ENCODE measurements at regions not wholly inside any gene's neighbourhood (a gene's known extent, or its start where the extent isn't known, plus 50 kb on each side); places are given as distances from the start of the nearest gene placed in this dataset.

GRCh38 chr4:117654079-117654478 is 380.2 kb upstream of the NDST3 start:
- TF ChIP-seq GATA2 (IDR thresholded peaks at IDR 0.05; ENCODE audit: low read depth, low read length) = no peak
- TF ChIP-seq GATA3 (IDR thresholded peaks at IDR 0.05; ENCODE audit: low read depth, low read length) = no peak
